22Rv1 (cell line): ENCODE measurements at regions not wholly inside any gene's neighbourhood (a gene's known extent, or its start where the extent isn't known, plus 50 kb on each side); places are given as distances from the start of the nearest gene placed in this dataset.

ENCODE experiments used
- H3K27ac ChIP-seq: fragments of 450-650 bp; 2 replicates; pipeline ENCODE4 v1.5.1; 2017
- ZFX ChIP-seq: fragments of 450-650 bp; IDR thresholded peaks from 2 replicates; pipeline ENCODE4 v1.6.1; 2017; ENCODE audit warnings: antibody characterized with exemption, borderline replicate concordance
- TF ChIP-seq, protein P1 (sequence below): fragments of 450-650 bp; IDR thresholded peaks from 2 replicates; pipeline ENCODE4 v1.5.1; 2017; ENCODE audit warnings: mild to moderate bottlenecking

DNA sequence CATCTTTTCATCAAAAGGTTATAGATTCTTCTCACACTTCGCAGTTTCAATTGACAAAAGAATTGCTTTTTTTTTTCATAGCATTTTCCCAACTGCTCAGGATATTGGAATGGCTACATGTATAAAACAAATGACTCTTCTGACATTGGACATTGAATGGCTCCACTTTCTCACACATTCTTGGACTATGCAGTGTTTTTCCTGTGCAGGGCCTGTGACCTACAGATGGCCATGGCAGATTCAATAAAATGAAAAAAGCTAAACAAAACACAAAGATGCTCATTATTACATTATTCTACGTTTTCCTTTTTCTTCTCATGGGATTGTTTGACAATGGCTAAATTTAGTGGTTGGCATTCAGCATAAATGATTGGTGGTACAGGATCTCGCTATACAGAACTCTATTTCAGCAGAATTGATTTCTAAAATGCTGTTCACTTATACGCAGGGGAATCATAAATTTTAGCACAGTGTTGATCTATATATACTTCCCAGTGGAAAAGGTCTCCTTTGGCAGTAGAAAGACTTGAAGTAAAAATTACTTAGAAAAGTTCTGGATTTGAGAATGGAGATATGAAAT is 115.6 kb upstream of the ADAMTS5 start:
- no peak overlapping the region for H3K27ac ChIP-seq
- TF ChIP-seq, protein P1, sequence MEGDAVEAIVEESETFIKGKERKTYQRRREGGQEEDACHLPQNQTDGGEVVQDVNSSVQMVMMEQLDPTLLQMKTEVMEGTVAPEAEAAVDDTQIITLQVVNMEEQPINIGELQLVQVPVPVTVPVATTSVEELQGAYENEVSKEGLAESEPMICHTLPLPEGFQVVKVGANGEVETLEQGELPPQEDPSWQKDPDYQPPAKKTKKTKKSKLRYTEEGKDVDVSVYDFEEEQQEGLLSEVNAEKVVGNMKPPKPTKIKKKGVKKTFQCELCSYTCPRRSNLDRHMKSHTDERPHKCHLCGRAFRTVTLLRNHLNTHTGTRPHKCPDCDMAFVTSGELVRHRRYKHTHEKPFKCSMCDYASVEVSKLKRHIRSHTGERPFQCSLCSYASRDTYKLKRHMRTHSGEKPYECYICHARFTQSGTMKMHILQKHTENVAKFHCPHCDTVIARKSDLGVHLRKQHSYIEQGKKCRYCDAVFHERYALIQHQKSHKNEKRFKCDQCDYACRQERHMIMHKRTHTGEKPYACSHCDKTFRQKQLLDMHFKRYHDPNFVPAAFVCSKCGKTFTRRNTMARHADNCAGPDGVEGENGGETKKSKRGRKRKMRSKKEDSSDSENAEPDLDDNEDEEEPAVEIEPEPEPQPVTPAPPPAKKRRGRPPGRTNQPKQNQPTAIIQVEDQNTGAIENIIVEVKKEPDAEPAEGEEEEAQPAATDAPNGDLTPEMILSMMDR = no peak
- TF ChIP-seq ZFX = no peak

GRCh38 chr21:27079636-27080240 is 112.8 kb upstream of the ADAMTS5 start:
- no peak overlapping the region for H3K27ac ChIP-seq
- TF ChIP-seq ZFX = no peak
- TF ChIP-seq, protein P1 = no peak

- no peak overlapping the region for H3K27ac ChIP-seq
- TF ChIP-seq ZFX = no peak
- TF ChIP-seq, protein P1 = no peak
These were observed 112.0 kb upstream of the ADAMTS5 start for GRCh38 chr21:27078915-27079314.

DNA sequence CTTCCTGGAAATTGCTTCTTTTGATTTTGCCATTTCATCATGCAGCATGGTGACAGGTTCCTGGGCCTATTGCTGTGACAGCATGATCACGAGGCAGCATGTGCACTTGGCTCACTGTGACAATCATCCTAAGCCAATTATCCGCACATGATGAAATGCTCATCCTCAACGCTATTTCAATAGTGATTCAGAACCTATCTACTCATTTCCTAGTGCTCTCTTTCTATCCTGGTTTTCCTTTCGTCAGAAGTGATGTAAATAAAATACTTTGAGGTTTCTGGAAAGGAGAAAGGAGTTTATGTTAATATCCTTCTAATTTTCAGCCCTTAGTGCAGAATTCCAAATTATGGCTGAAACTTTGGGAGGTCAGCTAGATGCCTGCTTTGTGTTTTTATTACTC is 110.6 kb upstream of the ADAMTS5 start:
- TF ChIP-seq, protein P1 = no peak
- TF ChIP-seq ZFX = no peak
- no peak overlapping the region for H3K27ac ChIP-seq

- TF ChIP-seq ZFX = no peak
- TF ChIP-seq, protein P1 = no peak
- H3K27ac ChIP-seq = no peak overlapping the region
These were observed 109.1 kb upstream of the ADAMTS5 start for GRCh38 chr21:27076025-27076424.

GRCh38 chr21:27070861-27071670 is 104.2 kb upstream of the ADAMTS5 start:
- no peak for TF ChIP-seq ZFX
- TF ChIP-seq, protein P1 = no peak
- no peak overlapping the region for H3K27ac ChIP-seq

- TF ChIP-seq ZFX = no peak
- TF ChIP-seq, protein P1 = no peak
- H3K27ac ChIP-seq = no peak overlapping the region
These were observed 101.9 kb upstream of the ADAMTS5 start for GRCh38 chr21:27068811-27069210.
